ENCODE measurements at regions not wholly inside any gene's neighbourhood (a gene's known extent, or its start where the extent isn't known, plus 50 kb on each side); places are given as distances from the start of the nearest gene placed in this dataset.

- no peak overlapping the region for H3K27ac ChIP-seq (ENCODE audit: low read depth, low read length)
- WGBS, 2 experiments (ENCODE audit: extremely low coverage in 1 of 2, insufficient coverage in 1 of 2, insufficient read length in 1 of 2, insufficient replicate concordance in 2 of 2, low coverage in 1 of 2, low lambda C conversion rate in 2 of 2, missing lambda C conversion rate in 1 of 2), result 92% methylated on average over 2 of the region's 2 CpGs; no CpG with 5 or more reads in 1 of the 2 experiments
- H2BK12ac ChIP-seq (ENCODE audit: low read depth, low read length), result no peak overlapping the region
- no peak overlapping the region for H2AK5ac ChIP-seq (ENCODE audit: low read depth, low read length)
- no peaks in the 10 kb centered on the region for H3K79me2 ChIP-seq (ENCODE audit: control insufficient read depth in 1 of 2, insufficient read depth in 2 of 2, low read length in 2 of 2)
- H2BK120ac ChIP-seq (replicated peaks; ENCODE audit: low read depth, low read length), result no peak overlapping the region
- H3K4me3 ChIP-seq (ENCODE audit: extremely low read depth in 1 of 4, insufficient read depth in 2 of 4, low read depth in 3 of 4, low read length in 4 of 4), result no peak overlapping the region
- H3K9me3 ChIP-seq (ENCODE audit: insufficient read depth in 2 of 2, low read depth in 1 of 2, low read length in 1 of 2), result no peaks in the 10 kb centered on the region
- no peak overlapping the region for H4K5ac ChIP-seq (ENCODE audit: insufficient read length, low read depth, low read length)
- no peak overlapping the region for H2BK15ac ChIP-seq (ENCODE audit: low read length)
- POLR2A ChIA-PET (ENCODE audit: partially characterized antibody), result no interaction called here
- H3K4me2 ChIP-seq (ENCODE audit: insufficient read depth in 1 of 2, low read depth in 2 of 2, low read length in 2 of 2), result no peak overlapping the region
- no peak overlapping the region for H3K14ac ChIP-seq (ENCODE audit: insufficient read length)
- DNase-seq (ENCODE audit: low read depth in 1 of 2, low spot score in 2 of 2), result no peak
- H3K23ac ChIP-seq (ENCODE audit: insufficient read length), result no peak overlapping the region
- H4K91ac ChIP-seq (replicated peaks; ENCODE audit: insufficient read length, low read length), result no peak overlapping the region
- no peaks in the 10 kb centered on the region for H3K79me1 ChIP-seq (ENCODE audit: low read depth, low read length)
- H3K4ac ChIP-seq (replicated peaks; ENCODE audit: insufficient read length, low read depth, low read length), result no peak overlapping the region
- no peaks in the 10 kb centered on the region for H3K23me2 ChIP-seq (ENCODE audit: low read depth, low read length)
- no peak overlapping the region for H2AFZ ChIP-seq (ENCODE audit: low read length)
- H3K56ac ChIP-seq (replicated peaks; ENCODE audit: insufficient read length, low read depth, low read length), result no peak overlapping the region
- CTCF ChIA-PET (ENCODE audit: partially characterized antibody), result interaction anchor here (1.2 kb wide), 1 partner anchor 14 kb away, joined by 3 read pairs; no protein-coding TSS in a partner anchor
- H3K27me3 ChIP-seq (replicated peaks in 1 of 4; ENCODE audit: control insufficient read depth in 3 of 4, extremely low read depth in 1 of 4, insufficient read depth in 3 of 4, low read length in 3 of 4), result no peaks in the 10 kb centered on the region
- no peaks in the 10 kb centered on the region for H3K4me1 ChIP-seq (replicated peaks in 1 of 4; ENCODE audit: control insufficient read depth in 3 of 4, insufficient read depth in 4 of 4, low read length in 3 of 4)
- no peak overlapping the region for H3K18ac ChIP-seq (ENCODE audit: extremely low read depth, low read length)
- no peaks in the 10 kb centered on the region for H4K20me1 ChIP-seq (replicated peaks in 1 of 2; ENCODE audit: control insufficient read depth in 1 of 2, insufficient read depth in 2 of 2, low read length in 2 of 2)
- H2BK5ac ChIP-seq (ENCODE audit: low read depth, low read length), result no peak overlapping the region
- no peak overlapping the region for H4K8ac ChIP-seq (ENCODE audit: extremely low read depth, insufficient read depth, low read length)
- FAIRE-seq, result no peak
- no peak overlapping the region for H2BK20ac ChIP-seq (ENCODE audit: low read length)
- H3K9ac ChIP-seq (replicated peaks in 1 of 4; ENCODE audit: extremely low read depth in 1 of 4, low read depth in 3 of 4, low read length in 3 of 4), result no peak overlapping the region
- H3K36me3 ChIP-seq (ENCODE audit: control insufficient read depth in 2 of 4, insufficient read depth in 4 of 4, low read length in 3 of 4), result no peaks in the 10 kb centered on the region
- no peak for TF ChIP-seq BACH1 (IDR thresholded peaks at IDR 0.05; ENCODE audit: low read length)
- no peak for TF ChIP-seq USF2 (IDR thresholded peaks at IDR 0.05; ENCODE audit: low read length)
- no peak for TF ChIP-seq CTCF (IDR thresholded peaks at IDR 0.05; ENCODE audit: control extremely low read depth in 1 of 3, insufficient read depth in 1 of 3, low read depth in 1 of 3, low read length in 3 of 3)
- TF ChIP-seq TEAD4 (IDR thresholded peaks at IDR 0.05; ENCODE audit: low read depth, low read length), result no peak
- no peak for TF ChIP-seq HDAC6 (IDR thresholded peaks at IDR 0.05; ENCODE audit: low read depth, low read length)
- TF ChIP-seq GTF2F1 (IDR thresholded peaks at IDR 0.05; ENCODE audit: borderline replicate concordance, low read depth, low read length), result no peak
- TF ChIP-seq KDM5A (IDR thresholded peaks at IDR 0.05; ENCODE audit: low read length), result no peak
- TF ChIP-seq RAD21 (IDR thresholded peaks at IDR 0.05 in 1 of 2, conservative IDR thresholded peaks at IDR 0.05 in 1 of 2; ENCODE audit: low read depth in 2 of 2, low read length in 2 of 2), result no peak
- TF ChIP-seq PHF8 (conservative IDR thresholded peaks at IDR 0.05; ENCODE audit: low read depth, low read length), result no peak
Measured at GRCh38 chr18:66729442-66730239, 125.8 kb upstream of the CDH19 start.

Data from H1 (cell line).